Neural progenitor cell (in vitro differentiated cells): ENCODE measurements at regions not wholly inside any gene's neighbourhood (a gene's known extent, or its start where the extent isn't known, plus 50 kb on each side); places are given as distances from the start of the nearest gene placed in this dataset.

Source experiments
- EZH2 ChIP-seq: fragments of 200-600 bp; sonication (generic); IDR thresholded peaks from 2 replicates; pipeline ENCODE4 v1.6.1; 2017; ENCODE audit warnings: antibody characterized with exemption, mild to moderate bottlenecking, moderate library complexity
- TF ChIP-seq, protein P1 (sequence below): fragments of 200-600 bp; sonication (generic); IDR thresholded peaks from 2 replicates; pipeline ENCODE4 v1.5.1; 2017; ENCODE audit warnings: antibody characterized with exemption, mild to moderate bottlenecking

DNA sequence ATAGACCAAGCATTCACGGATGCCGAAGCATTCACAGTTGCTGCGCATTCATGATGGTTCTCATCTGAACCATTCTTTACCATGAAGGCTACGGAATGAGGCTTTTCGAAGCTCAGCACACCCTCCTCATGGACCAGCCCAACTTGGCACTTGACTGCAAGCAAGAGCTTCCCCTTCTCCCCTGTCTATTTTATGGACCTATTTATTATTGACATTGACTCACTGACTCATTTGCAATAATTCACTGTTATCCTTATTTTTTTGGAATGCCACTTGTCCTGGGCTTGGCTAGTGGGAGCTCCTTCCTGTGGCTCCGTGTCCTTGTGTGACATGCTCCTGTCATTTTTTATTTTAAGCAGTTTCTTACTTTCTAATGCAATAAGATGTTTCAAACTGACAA lies 51.5 kb upstream of the ICE1 start:
- no peak for TF ChIP-seq EZH2
- TF ChIP-seq, protein P1, sequence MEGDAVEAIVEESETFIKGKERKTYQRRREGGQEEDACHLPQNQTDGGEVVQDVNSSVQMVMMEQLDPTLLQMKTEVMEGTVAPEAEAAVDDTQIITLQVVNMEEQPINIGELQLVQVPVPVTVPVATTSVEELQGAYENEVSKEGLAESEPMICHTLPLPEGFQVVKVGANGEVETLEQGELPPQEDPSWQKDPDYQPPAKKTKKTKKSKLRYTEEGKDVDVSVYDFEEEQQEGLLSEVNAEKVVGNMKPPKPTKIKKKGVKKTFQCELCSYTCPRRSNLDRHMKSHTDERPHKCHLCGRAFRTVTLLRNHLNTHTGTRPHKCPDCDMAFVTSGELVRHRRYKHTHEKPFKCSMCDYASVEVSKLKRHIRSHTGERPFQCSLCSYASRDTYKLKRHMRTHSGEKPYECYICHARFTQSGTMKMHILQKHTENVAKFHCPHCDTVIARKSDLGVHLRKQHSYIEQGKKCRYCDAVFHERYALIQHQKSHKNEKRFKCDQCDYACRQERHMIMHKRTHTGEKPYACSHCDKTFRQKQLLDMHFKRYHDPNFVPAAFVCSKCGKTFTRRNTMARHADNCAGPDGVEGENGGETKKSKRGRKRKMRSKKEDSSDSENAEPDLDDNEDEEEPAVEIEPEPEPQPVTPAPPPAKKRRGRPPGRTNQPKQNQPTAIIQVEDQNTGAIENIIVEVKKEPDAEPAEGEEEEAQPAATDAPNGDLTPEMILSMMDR, result no peak
